GM20000 (cell line): ENCODE measurements at regions not wholly inside any gene's neighbourhood (a gene's known extent, or its start where the extent isn't known, plus 50 kb on each side); places are given as distances from the start of the nearest gene placed in this dataset.

Experiments
- DNase-seq: peaks from one replicate; pipeline ENCODE4 v3.0.0; 2012; ENCODE audit warnings: low spot score
- CTCF ChIP-seq: IDR thresholded peaks from 2 replicates; pipeline ENCODE4 v1.5.1; 2012; ENCODE audit warnings: mild to moderate bottlenecking, control low read depth; ENCODE audit errors: extremely low read depth, missing control alignments

GRCh38 chr1:209443361-209443931 lies 140.1 kb upstream of the CAMK1G start:
- TF ChIP-seq CTCF = no peak
- DNase-seq = no peak

DNA sequence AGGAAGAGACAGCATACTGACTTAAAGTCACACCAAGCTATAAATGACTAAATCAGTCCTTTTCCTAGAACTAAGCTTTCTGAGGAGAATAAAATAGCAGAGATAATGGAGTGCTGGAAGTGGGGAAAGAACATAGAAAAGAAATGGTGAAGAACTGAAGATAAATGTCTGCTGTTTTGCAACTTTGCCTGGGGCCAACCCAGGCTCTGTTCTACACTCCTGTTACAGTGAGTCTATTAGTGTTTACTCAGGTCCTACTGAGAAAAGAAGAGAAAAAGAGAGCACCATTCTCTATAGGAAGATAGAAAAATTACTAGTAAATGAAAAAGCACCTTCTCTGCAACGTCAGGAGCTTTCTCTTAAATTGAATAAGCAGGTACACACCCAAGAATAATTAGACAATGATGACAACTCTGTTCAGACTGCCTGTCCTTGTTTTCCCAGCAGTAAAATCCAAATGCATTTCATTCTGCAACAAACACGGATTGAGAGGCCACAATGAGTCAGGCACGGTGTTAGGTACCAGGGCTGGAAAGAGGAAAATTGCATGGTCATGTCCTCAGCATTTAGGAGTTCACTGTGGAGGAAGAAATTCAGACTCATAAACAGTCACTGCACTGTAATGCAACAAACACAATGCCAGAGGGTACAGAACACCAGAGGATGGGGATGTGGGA lies 139.4 kb upstream of the CAMK1G start:
- TF ChIP-seq CTCF = no peak

DNA sequence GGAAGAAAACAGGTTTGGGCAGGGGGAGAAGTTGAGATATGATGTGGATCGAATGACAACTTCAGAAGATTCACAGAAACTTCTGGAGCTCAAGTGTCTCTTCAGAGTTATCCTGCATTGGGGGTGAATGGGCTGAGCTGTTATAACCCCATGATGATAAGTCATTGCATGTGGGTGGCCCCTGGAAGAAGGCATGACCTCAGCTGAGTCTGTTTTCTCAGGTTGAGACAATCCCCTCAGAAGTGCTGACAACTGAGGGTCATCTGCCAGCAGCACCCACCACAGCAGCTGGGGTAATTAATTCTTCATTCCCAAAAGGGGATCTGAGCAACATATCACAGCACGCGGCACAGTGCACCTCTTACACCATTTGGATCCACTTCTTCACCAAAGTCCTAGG lies 138.6 kb upstream of the CAMK1G start:
- DNase-seq = no peak
- TF ChIP-seq CTCF = no peak

More for the DNA sequence above, 139.4 kb upstream of the CAMK1G start:
- no peak for DNase-seq

DNA sequence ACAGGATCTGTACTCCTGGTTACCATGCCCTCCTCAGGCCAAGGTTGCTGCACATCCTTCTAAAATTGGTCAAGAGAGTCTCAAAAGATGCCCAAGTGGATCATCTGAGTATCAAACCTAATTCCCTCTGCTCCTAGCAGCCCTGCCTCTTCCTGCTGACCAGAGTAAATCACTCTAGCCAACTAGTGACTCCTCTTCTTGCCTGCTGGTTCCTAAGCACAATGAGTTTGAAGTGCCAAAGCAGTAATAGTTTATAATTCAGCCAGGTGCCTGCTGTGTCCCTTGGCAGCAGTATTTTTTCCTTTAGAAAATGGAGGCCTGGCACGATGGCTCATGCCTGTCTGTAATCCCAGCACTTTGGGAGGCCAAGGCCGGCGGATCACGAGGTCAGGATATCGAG lies 137.9 kb upstream of the CAMK1G start:
- no peak for TF ChIP-seq CTCF
- no peak for DNase-seq

DNA sequence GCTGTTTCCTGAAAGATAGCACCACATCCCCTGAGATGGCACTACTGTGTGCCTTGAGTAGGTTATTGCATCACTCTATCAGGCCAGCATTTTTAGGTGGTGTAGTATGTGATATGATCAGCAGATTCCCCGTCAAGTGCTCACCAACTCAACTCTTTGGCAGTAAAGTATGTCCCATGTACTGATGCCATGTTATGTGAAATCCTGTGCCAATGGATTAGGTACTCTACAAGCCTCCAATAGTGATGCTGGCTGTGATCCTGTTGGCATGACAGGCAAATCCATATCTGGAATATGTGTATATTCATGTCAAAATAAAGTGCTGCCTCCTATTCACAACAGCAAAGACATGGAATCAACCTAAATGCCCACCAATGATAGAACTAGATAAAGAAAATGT lies 137.2 kb upstream of the CAMK1G start:
- TF ChIP-seq CTCF = no peak
- no peak for DNase-seq

- no peak for TF ChIP-seq CTCF
- no peak for DNase-seq
Measured at GRCh38 chr1:209454340-209454994, 129.0 kb upstream of the CAMK1G start.

DNA sequence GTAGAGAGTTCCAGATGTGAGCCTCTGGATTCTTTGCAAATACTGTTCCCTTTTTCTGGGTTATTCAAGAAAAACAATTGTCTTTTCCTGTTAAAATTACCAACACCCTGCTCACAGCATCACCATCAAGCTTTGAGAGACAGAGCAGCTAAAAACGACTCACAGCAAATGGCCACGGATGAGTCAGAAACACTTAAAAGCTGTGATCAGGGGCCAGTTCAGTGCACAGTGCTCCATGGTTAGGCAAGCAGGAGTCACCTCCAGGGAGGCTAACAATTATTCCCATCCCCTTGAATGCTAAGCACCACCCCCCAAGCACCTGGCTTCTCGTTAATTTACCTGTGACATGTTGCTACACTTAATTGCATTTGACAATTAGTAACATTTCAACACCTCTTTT lies 128.4 kb upstream of the CAMK1G start:
- DNase-seq = no peak
- TF ChIP-seq CTCF = no peak
